ENCODE measurements at regions not wholly inside any gene's neighbourhood (a gene's known extent, or its start where the extent isn't known, plus 50 kb on each side); places are given as distances from the start of the nearest gene placed in this dataset.

- POLR2A ChIA-PET (ENCODE audit: low non-redundant PET): no interaction called here
- no peak for TF ChIP-seq CTCF (conservative IDR thresholded peaks at IDR 0.05; ENCODE audit: low read depth)
- CTCF ChIA-PET: interaction anchor here (0.7 kb wide), 1 partner anchor 407 kb away, joined by 6 read pairs; no protein-coding TSS in a partner anchor
- DNase-seq (ENCODE audit: low spot score): no peak
- H3K27ac ChIP-seq: no peak overlapping the region
Measured at GRCh38 chr9:88930716-88931115, 60.6 kb upstream of the S1PR3 start.

GRCh38 chr9:88932766-88933165, 58.5 kb upstream of the S1PR3 start:
- no peak for TF ChIP-seq CTCF (conservative IDR thresholded peaks at IDR 0.05; ENCODE audit: low read depth)
- no peak for DNase-seq (ENCODE audit: low spot score)
- H3K27ac ChIP-seq: no peak overlapping the region
- ChIA-PET POLR2A (ENCODE audit: low non-redundant PET) (no interaction called here), CTCF (interaction anchor here (0.6 kb wide), 2 partner anchors 63 to 360 kb away, joined by 3 to 4 read pairs; no protein-coding TSS in a partner anchor)

- ChIA-PET CTCF (interaction anchor here (0.6 kb wide), 1 partner anchor 359 kb away, joined by 4 read pairs; no protein-coding TSS in a partner anchor), POLR2A (ENCODE audit: low non-redundant PET) (no interaction called here)
- no peak overlapping the region for H3K27ac ChIP-seq
- DNase-seq (ENCODE audit: low spot score): no peak
- TF ChIP-seq CTCF (conservative IDR thresholded peaks at IDR 0.05; ENCODE audit: low read depth): no peak
Measured at GRCh38 chr9:88933607-88934379, 57.5 kb upstream of the S1PR3 start.

GRCh38 chr9:88934876-88935535, 56.3 kb upstream of the S1PR3 start:
- POLR2A ChIA-PET (ENCODE audit: low non-redundant PET): no interaction called here
- H3K27ac ChIP-seq: no peak overlapping the region
- TF ChIP-seq CTCF (conservative IDR thresholded peaks at IDR 0.05; ENCODE audit: low read depth): no peak
- CTCF ChIA-PET: no interaction called here
- DNase-seq (ENCODE audit: low spot score): no peak

- H3K27ac ChIP-seq: no peak overlapping the region
- TF ChIP-seq CTCF (conservative IDR thresholded peaks at IDR 0.05; ENCODE audit: low read depth): no peak
- ChIA-PET POLR2A (ENCODE audit: low non-redundant PET) (no interaction called here), CTCF (no interaction called here)
- DNase-seq (ENCODE audit: low spot score): no peak
Measured at GRCh38 chr9:88936132-88936531, 55.1 kb upstream of the S1PR3 start.

- H3K27ac ChIP-seq: no peak overlapping the region
- no peak for DNase-seq (ENCODE audit: low spot score)
- POLR2A ChIA-PET (ENCODE audit: low non-redundant PET): no interaction called here
- no peak for TF ChIP-seq CTCF (conservative IDR thresholded peaks at IDR 0.05; ENCODE audit: low read depth)
- CTCF ChIA-PET: interaction anchor here (0.6 kb wide), 2 partner anchors 186 to 650 kb away, joined by 3 to 4 read pairs; no protein-coding TSS in a partner anchor
Measured at GRCh38 chr9:88936668-88937067, 54.6 kb upstream of the S1PR3 start.

Data from RWPE1 (cell line).